ENCODE measurements at regions not wholly inside any gene's neighbourhood (a gene's known extent, or its start where the extent isn't known, plus 50 kb on each side); places are given as distances from the start of the nearest gene placed in this dataset.

- no peak overlapping the region for H3K4me3 ChIP-seq (ENCODE audit: low read depth, low read length)
- TF ChIP-seq CTCF (IDR thresholded peaks at IDR 0.05; ENCODE audit: low read depth, low read length), result no peak
- no peak for DNase-seq (ENCODE audit: low read depth, low spot score)
- in situ Hi-C loops (cut with HindIII; ENCODE audit: low sequenced_read_pairs), result no loop called here
These were observed 205.3 kb upstream of the GEMIN8 start for GRCh38 chrX:14235004-14235403.

GRCh38 chrX:14232688-14233087 lies 203.0 kb upstream of the GEMIN8 start:
- in situ Hi-C loops (cut with HindIII; ENCODE audit: low sequenced_read_pairs), result no loop called here
- DNase-seq (ENCODE audit: low read depth, low spot score), result no peak
- no peak overlapping the region for H3K4me3 ChIP-seq (ENCODE audit: low read depth, low read length)
- no peak for TF ChIP-seq CTCF (IDR thresholded peaks at IDR 0.05; ENCODE audit: low read depth, low read length)

- DNase-seq (ENCODE audit: low read depth, low spot score), result no peak
- no peak for TF ChIP-seq CTCF (IDR thresholded peaks at IDR 0.05; ENCODE audit: low read depth, low read length)
- in situ Hi-C loops (cut with HindIII; ENCODE audit: low sequenced_read_pairs), result no loop called here
- H3K4me3 ChIP-seq (ENCODE audit: low read depth, low read length), result no peak overlapping the region
These were observed 198.9 kb upstream of the GEMIN8 start for GRCh38 chrX:14228611-14229010.

- in situ Hi-C loops (cut with HindIII; ENCODE audit: low sequenced_read_pairs), result no loop called here
- no peak for DNase-seq (ENCODE audit: low read depth, low spot score)
- no peak overlapping the region for H3K4me3 ChIP-seq (ENCODE audit: low read depth, low read length)
- TF ChIP-seq CTCF (IDR thresholded peaks at IDR 0.05; ENCODE audit: low read depth, low read length), result no peak
These were observed 190.8 kb upstream of the GEMIN8 start for GRCh38 chrX:14220386-14220944.

- DNase-seq (ENCODE audit: low read depth, low spot score), result no peak
- no peak for TF ChIP-seq CTCF (IDR thresholded peaks at IDR 0.05; ENCODE audit: low read depth, low read length)
- in situ Hi-C loops (cut with HindIII; ENCODE audit: low sequenced_read_pairs), result no loop called here
- no peak overlapping the region for H3K4me3 ChIP-seq (ENCODE audit: low read depth, low read length)
These were observed 179.3 kb upstream of the GEMIN8 start for GRCh38 chrX:14209034-14209433.

GRCh38 chrX:14194711-14195110 lies 165.0 kb upstream of the GEMIN8 start:
- no peak for TF ChIP-seq CTCF (IDR thresholded peaks at IDR 0.05; ENCODE audit: low read depth, low read length)
- in situ Hi-C loops (cut with HindIII; ENCODE audit: low sequenced_read_pairs), result no loop called here
- no peak overlapping the region for H3K4me3 ChIP-seq (ENCODE audit: low read depth, low read length)
- no peak for DNase-seq (ENCODE audit: low read depth, low spot score)

GRCh38 chrX:14193547-14193946 lies 163.9 kb upstream of the GEMIN8 start:
- in situ Hi-C loops (cut with HindIII; ENCODE audit: low sequenced_read_pairs), result no loop called here
- TF ChIP-seq CTCF (IDR thresholded peaks at IDR 0.05; ENCODE audit: low read depth, low read length), result no peak
- no peak overlapping the region for H3K4me3 ChIP-seq (ENCODE audit: low read depth, low read length)
- DNase-seq (ENCODE audit: low read depth, low spot score), result no peak

All from astrocyte of the spinal cord (primary cell).